ENCODE measurements at regions not wholly inside any gene's neighbourhood (a gene's known extent, or its start where the extent isn't known, plus 50 kb on each side); places are given as distances from the start of the nearest gene placed in this dataset.

- no peak for ATAC-seq
- intact Hi-C loops (cut with micrococcal nuclease), result no loop called here
- POLR2A ChIA-PET, result no interaction called here
- TF ChIP-seq CTCF (IDR thresholded peaks at IDR 0.05), result no peak
- no peaks in the 10 kb centered on the region for H3K27me3 Mint-ChIP-seq
- CTCF ChIA-PET, result no interaction called here
- no peaks in the 10 kb centered on the region for H3K36me3 Mint-ChIP-seq (ENCODE audit: low read depth)
- no peaks in the 10 kb centered on the region for H3K9me3 Mint-ChIP-seq
- no peak for DNase-seq
- no peak overlapping the region for H3K27ac Mint-ChIP-seq
- no peaks in the 10 kb centered on the region for H3K4me1 Mint-ChIP-seq (ENCODE audit: low read depth)
- H3K4me3 Mint-ChIP-seq, result no peak overlapping the region
These were observed 356.4 kb upstream of the ESRRG start for GRCh38 chr1:217079584-217079983.

GRCh38 chr1:217078959-217079358, 355.7 kb upstream of the ESRRG start:
- Mint-ChIP-seq H3K4me3 (no peak overlapping the region), H3K27me3 (no peaks in the 10 kb centered on the region), H3K4me1 (ENCODE audit: low read depth) (no peaks in the 10 kb centered on the region), H3K27ac (no peak overlapping the region), H3K36me3 (ENCODE audit: low read depth) (no peaks in the 10 kb centered on the region), H3K9me3 (no peaks in the 10 kb centered on the region)
- ChIA-PET CTCF (no interaction called here), POLR2A (no interaction called here)
- DNase-seq (no peak), ATAC-seq (no peak)
- intact Hi-C loops (cut with micrococcal nuclease), result no loop called here
- TF ChIP-seq CTCF (IDR thresholded peaks at IDR 0.05), result no peak

- no peaks in the 10 kb centered on the region for H3K27me3 Mint-ChIP-seq
- CTCF ChIA-PET, result no interaction called here
- intact Hi-C loops (cut with micrococcal nuclease), result no loop called here
- DNase-seq (no peak), ATAC-seq (no peak)
- no peaks in the 10 kb centered on the region for H3K9me3 Mint-ChIP-seq
- H3K4me1 Mint-ChIP-seq (ENCODE audit: low read depth), result no peaks in the 10 kb centered on the region
- no peak overlapping the region for H3K27ac Mint-ChIP-seq
- POLR2A ChIA-PET, result no interaction called here
- TF ChIP-seq CTCF (IDR thresholded peaks at IDR 0.05), result no peak
- no peak overlapping the region for H3K4me3 Mint-ChIP-seq
- no peaks in the 10 kb centered on the region for H3K36me3 Mint-ChIP-seq (ENCODE audit: low read depth)
These were observed 355.0 kb upstream of the ESRRG start for GRCh38 chr1:217078078-217078690.

- no peaks in the 10 kb centered on the region for H3K27me3 Mint-ChIP-seq
- no peak for DNase-seq
- no peak for TF ChIP-seq CTCF (IDR thresholded peaks at IDR 0.05)
- H3K4me1 Mint-ChIP-seq (ENCODE audit: low read depth), result no peaks in the 10 kb centered on the region
- POLR2A ChIA-PET, result no interaction called here
- no peaks in the 10 kb centered on the region for H3K36me3 Mint-ChIP-seq (ENCODE audit: low read depth)
- intact Hi-C loops (cut with micrococcal nuclease), result no loop called here
- ATAC-seq, result no peak
- H3K4me3 Mint-ChIP-seq, result no peak overlapping the region
- H3K27ac Mint-ChIP-seq, result no peak overlapping the region
- CTCF ChIA-PET, result no interaction called here
- H3K9me3 Mint-ChIP-seq, result no peaks in the 10 kb centered on the region
These were observed 354.2 kb upstream of the ESRRG start for GRCh38 chr1:217077426-217077825.

- H3K4me1 Mint-ChIP-seq (ENCODE audit: low read depth), result no peaks in the 10 kb centered on the region
- ATAC-seq (no peak), DNase-seq (no peak)
- no peak overlapping the region for H3K27ac Mint-ChIP-seq
- CTCF ChIA-PET, result no interaction called here
- intact Hi-C loops (cut with micrococcal nuclease), result no loop called here
- no peak for TF ChIP-seq CTCF (IDR thresholded peaks at IDR 0.05)
- POLR2A ChIA-PET, result no interaction called here
- H3K36me3 Mint-ChIP-seq (ENCODE audit: low read depth), result no peaks in the 10 kb centered on the region
- no peak overlapping the region for H3K4me3 Mint-ChIP-seq
- no peaks in the 10 kb centered on the region for H3K9me3 Mint-ChIP-seq
- no peaks in the 10 kb centered on the region for H3K27me3 Mint-ChIP-seq
These were observed 353.7 kb upstream of the ESRRG start for GRCh38 chr1:217076902-217077301.
